ENCODE measurements at regions not wholly inside any gene's neighbourhood (a gene's known extent, or its start where the extent isn't known, plus 50 kb on each side); places are given as distances from the start of the nearest gene placed in this dataset.
A peak's percentile ranks its signal among the peaks of the same experiment; 100 is the strongest.

- no peak for DNase-seq
Observed at GRCh38 chr6:14645221-14645620, 527.6 kb downstream of the CD83 start.

DNA sequence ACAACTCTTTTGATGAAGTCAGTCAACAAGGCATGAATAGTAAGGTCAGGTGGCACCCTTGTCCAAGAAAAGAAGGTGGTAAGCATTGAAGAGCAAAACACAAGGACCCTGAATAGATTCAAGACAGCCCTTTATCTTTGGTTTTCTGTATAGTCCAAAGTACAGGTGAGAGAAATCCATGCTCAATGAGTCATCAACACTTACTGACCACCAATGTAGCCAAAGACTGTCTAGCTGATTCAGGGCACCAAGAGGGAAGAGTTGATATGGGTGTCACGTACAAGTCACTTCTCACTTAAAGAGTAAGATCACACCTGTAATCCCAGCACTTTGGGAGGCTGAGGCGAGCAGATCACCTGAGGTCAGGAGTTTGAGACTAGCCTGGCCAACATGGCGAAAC, 528.3 kb downstream of the CD83 start:
- DNase-seq = no peak

DNA sequence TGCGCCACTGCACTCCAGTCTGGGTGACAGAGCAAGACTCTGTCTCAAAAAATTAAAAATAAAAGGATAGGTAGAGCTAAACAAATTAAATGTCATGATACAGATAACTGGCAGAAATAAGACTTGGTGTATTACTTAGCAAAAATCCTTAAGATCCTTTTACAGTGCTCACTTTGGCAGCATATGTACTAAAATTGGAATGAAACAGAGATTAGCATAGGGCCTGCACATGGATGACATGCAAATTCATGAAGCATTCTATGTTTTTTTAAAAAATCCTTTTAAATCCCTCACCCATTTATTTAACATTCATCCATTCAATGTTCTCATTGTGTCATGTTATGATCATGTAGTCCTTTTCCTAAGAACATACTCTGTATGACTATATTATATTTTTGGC, 528.8 kb downstream of the CD83 start:
- no peak for DNase-seq

DNA sequence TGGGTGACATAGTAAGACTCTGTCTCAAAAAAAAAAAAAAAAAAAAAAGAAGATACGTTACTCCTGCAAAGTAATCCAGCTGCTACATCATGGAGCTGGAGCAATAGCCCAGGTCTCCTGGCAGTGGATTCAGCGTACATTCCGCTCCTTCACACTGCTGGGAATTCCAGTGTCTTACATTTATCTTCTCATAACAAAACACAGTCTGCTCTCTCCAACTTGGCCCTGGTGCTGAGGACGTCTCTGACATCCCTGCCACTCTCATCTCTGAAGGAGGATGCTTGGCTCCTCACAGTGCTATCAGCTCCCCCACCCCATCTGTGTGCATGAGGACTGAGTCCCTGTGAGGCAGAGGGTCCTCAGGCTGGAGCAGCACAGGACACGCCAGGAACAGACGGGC, 529.8 kb downstream of the CD83 start:
- DNase-seq = no peak

- DNase-seq = no peak
Observed at GRCh38 chr6:14652536-14652935, 535.0 kb downstream of the CD83 start.

DNA sequence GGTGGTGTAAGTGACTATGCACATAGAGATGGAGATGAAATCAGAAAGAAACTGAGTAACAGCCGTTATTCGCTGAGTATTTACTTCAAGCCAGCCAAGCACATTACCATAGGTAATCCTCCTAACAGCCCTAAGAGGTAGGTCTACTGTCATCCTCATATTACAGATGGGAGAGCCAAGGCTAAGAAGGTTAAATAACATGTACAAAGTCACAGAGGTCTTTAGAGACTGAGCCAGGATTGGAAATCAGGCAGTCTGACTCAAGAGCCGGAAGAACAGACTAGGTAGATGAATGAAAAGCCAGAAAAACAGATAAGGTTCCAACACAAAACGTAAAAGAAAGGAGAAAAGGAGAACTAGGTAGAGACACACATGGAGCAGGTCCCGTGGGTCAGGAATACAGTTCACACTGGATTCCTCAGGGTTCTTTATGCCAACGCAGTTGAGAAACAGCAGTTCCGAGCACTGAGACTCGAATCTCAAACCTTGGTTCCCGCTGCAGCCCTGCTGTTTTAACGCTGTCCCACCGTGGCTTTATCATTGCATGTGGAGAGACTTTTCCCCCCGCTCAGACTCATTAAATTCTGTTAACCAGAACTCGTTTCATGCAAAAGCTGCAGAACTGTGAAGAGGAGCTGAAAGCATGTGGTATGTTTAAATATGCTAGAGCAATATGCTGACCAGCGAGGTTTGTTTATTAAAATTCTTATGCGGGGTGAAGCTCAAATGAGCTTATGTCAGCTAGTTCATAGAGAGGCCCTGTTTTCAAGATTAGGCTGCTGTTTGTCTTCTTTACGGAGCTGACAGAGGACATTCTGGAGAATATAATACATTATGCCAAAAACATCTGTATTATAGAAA, 537.9 kb downstream of the CD83 start:
- no peak for DNase-seq

GRCh38 chr6:14656078-14656521, 538.5 kb downstream of the CD83 start:
- peak in 1 of 5 donors; percentile 25 for DNase-seq

DNA sequence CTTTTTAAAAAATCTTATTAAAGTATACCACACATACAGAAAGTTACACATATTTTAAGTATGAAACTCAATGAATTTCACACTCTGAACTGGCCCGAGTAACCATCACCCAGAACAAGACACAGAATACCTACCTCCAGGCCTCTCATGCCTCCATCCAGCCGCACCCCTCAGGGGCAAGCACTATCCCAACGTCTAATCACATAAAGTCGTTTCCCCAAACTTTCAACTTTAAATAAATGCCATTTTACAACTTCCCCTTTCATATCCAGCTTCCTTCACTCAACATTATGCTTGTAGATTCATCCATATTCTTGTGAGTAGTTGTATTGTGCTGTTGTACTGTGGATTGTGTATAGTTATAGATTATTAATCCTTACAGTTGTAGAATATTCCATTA, 539.1 kb downstream of the CD83 start:
- DNase-seq = no peak

- no peak for DNase-seq
Observed at GRCh38 chr6:14658030-14658429, 540.5 kb downstream of the CD83 start.

DNA sequence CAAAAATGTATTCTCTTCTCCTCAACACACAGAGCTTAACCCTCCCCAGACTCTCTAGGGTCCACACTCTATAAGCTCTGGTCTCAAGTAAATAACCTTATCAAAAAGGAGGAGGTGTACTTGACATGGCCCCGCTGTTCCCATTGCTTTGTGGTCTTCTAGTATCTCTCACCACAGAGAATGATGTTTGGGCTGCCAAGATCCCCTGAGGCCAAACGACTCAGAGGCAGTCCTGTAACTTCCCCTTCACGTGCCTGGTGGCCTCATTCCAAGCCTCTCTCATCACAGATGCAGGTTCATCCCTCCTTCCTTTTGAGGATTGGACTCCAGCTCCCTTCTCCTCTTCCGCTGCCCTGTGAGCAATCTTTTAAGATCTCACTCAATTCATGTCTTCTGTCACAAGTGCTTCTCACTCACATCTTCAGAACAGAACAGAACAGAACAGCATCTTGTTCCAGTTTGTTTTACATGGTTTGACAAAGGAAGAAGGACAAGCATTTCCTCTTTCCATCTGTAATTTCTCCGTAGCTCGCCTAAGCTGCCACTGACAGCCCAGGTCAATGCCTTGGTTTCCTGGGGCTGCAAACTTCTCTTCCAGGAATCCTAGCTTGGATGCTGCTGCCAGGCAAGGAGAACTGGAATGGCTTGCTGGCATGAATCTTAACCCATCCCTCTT, 541.5 kb downstream of the CD83 start:
- no peak for DNase-seq

- no peak for DNase-seq
Observed at GRCh38 chr6:14659841-14660240, 542.3 kb downstream of the CD83 start.

GRCh38 chr6:14660806-14661579, 543.4 kb downstream of the CD83 start:
- peak in 2 of 5 donors; percentile 11 to 47 for DNase-seq

DNA sequence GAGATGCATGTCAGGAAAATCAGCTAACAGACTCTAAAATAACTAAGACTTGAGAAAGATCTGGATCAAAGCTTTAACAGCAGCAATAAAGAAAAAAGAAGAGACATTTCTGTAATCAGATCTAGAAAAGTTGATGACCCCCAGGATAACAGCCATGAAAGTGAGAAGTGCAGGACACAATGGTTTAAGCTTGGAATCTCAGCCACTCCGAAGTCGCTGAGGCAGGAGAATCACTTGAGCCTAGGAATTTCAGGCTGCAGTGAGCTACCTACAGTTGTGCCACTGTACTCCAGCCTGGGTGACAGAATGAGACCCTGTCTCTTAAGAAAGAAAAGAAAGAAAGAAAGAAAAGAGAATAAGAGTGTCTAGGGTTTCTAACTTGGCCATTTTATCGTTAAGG, 544.1 kb downstream of the CD83 start:
- DNase-seq = no peak

DNA sequence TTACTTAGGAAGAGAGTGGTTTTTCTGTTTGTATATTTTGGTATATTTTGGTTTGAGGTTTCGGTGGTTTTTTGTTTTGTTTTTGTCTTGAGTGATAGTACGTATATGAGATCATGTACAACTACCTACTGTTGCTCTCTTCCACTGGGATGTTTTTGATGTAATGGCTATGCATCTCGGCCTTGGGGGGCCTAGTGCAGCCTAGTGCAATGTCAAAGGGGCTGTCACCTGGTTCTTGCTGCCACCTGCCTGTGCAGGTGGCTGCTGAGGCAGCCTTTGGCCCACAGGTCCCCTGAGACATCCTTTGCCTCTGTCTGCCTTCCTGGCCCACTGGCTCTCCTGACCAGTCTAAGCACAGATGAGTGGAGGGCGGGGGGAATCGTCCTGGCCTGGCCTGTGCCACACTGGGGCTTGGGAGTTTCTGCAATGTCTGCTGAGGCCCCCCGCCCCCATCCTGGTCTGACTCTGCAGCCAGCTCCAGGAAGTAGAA, 546.6 kb downstream of the CD83 start:
- peak in 2 of 5 donors; percentile 2 to 56 for DNase-seq

GRCh38 chr6:14664621-14665315, 547.2 kb downstream of the CD83 start:
- no peak for DNase-seq

GRCh38 chr6:14665827-14666724, 548.5 kb downstream of the CD83 start:
- DNase-seq = peak in 1 of 5 donors; percentile 52

DNA sequence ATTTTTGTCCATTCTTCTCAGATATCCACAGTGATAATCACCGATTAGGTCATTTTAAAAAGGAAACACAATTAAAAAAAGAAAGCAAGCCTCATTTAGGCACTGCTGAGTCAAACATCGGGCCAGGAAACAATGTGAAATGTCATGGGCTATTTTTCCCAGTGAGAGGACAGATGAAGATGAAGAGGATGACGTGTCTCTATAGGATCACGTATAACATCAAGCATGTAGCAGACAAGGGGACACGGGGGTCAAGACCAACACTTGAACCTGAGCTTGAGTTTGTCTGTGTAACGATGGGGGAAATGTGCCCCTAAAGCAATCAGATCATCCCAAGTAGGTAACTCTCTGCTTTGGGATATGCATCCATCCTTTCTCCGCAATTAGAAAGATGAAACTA, 553.2 kb downstream of the CD83 start:
- DNase-seq = no peak

DNA sequence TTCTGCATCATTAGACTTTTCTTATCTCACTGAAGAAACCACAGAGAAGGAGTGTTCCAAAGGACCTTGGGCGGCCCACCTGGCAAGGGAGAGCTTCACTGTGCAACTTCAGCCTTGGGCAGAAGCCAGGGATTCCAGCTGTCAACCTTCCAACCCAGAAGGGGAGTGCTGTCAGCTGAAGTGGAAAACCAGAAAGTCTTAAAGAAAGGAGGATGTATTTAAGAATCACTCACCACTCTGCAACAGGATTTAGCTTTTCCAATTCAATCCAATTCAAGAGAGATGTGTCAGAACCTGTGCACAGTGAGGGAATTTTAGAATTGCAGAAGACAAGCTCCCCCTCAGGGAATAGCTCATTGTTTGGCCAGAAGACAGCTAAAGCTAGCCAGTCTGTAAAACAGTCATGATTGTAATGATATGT, 553.7 kb downstream of the CD83 start:
- no peak for DNase-seq

- no peak for DNase-seq
Observed at GRCh38 chr6:14671937-14672336, 554.4 kb downstream of the CD83 start.

DNA sequence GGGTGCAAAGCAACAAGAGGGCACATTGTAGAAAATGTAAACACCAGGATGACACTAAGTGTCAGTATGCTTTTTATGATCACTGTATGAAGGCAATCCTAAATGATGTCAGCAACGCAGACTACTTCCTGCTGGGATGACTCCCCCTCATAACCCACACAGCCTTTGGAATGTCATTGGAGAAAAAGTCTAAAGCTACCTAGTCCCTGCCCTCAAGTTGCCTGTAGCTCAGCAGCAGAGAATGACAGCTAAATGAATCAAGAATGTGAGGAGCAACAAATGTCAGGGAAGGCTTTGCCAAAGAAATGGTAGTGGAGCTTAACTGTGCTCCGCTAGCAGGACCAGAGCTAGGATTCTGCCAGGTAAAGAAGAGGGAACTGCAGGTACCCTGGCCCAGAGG, 555.6 kb downstream of the CD83 start:
- DNase-seq = no peak

- peak in 1 of 5 donors; percentile 15 for DNase-seq
Observed at GRCh38 chr6:14674458-14674857, 556.9 kb downstream of the CD83 start.
